GM18868 (cell line): ENCODE measurements at regions not wholly inside any gene's neighbourhood (a gene's known extent, or its start where the extent isn't known, plus 50 kb on each side); places are given as distances from the start of the nearest gene placed in this dataset.
A peak's percentile ranks its signal among the peaks of the same experiment; 100 is the strongest.

Experiments used
- ATAC-seq: cut with Tn5 transposase; IDR thresholded peaks from one replicate; pipeline ENCODE4 v1.9.1; 2021; ENCODE audit warnings: mild to moderate bottlenecking, moderate library complexity; ENCODE audit not compliant: unreplicated experiment

DNA sequence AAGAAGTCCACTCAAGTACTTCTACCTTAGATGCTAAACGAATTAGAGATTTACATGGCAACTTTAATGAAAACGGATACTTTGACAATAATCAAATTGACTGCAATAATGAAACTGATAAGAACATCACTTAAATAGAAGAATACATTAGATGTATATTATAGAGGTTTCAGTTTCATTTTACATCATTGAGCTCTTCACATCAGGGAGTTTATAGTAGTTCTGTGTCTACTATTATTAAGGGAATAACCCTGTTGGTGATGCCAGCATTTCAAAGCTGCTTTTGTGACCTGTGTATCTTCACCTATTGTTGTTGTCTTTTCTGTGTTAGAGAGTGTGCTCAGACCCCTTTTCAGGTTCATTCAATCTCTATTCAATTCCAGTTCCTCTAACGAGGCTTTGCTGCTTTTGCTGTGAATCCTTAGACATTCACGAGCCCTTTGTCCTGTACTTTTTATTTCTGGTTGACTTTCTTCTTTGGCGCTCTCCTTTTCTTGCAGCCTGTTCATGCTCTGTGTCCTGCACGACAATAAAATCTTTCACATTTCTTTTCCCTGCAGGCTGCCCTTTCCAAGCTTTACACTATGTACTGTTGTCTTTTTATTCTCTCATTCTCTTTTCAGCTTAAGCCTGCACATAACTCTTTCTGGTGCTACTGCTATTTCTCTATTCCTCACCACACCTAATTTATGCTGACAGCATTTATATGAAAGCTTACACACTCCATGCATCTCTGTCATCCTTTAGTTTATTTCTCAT lies 232.1 kb downstream of the CPE start:
- ATAC-seq: peak; percentile 58

DNA sequence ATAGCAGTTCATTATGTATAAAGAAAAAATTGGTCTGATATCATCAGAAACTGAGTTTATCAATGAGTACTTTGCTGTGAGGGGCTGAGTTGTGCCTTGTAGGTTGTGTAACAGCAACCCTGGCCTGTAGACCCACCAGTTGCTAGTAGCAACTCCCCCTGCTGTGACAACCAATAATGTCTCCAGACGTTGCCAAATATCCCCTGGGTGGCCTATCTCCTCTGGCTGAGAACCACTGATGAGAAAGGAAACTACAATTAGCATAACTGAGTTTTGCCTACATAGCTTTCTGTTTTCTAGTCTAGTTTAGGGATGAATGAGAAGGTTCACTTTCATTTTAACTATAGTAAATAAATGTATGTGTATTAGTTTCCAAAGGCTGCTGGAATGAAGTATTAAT lies 234.1 kb downstream of the CPE start:
- ATAC-seq: peak; percentile 75

DNA sequence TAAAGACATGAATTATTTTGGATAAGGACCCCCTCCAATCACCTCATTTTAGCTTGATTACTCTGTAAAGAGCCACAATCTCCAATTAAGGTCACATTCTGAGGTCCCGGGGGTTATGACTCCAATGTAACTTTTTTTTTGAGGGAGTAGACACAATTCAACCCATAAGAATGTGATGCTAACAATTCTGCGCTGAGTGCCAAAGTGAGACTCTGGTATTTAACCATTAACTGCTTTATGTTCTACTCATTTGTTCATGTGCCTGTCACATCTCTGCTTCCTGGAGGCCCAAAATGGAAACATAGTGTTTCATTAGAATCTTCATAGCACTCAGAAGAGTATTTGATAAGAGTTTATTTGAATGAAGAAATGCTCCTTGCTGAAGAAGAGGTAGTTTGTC lies 234.8 kb downstream of the CPE start:
- no peak for ATAC-seq

DNA sequence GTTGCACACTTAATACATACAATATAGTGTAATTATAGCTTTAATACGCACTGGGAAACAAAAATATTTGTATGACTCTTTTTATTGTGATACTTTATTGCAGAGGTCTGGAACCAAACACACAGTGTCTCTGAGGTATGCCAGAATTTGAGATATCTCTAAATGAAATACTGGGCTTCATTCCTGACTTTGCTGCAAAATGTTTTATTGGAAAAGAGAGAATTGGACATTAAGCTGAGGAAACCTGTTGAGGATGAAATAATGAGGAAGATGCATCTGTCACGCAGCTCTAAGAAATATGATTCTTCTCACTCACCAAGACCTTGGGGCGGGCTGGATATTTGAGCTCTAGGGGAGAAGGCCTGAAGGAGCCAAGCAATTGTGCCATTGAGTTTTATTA lies 242.1 kb downstream of the CPE start:
- no peak for ATAC-seq

DNA sequence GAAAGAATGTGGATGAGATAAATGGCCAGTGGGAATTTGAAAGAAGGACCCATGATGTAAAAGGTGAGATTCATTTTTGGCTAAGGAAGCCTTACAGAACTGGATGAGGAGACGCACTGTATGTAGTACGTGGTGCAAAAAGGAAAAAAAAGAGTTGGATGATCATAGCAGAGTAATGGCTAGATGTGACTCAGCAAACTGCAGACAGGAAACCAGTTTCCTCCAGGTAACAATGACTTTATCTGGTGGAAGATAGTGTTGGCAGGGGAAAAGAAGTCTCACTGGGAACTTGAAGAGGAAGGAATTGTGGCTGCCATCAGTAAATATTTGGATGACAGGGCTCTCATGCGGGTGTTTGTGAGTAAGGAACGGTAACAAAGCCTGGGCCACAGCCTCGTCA lies 243.2 kb downstream of the CPE start:
- ATAC-seq: no peak

DNA sequence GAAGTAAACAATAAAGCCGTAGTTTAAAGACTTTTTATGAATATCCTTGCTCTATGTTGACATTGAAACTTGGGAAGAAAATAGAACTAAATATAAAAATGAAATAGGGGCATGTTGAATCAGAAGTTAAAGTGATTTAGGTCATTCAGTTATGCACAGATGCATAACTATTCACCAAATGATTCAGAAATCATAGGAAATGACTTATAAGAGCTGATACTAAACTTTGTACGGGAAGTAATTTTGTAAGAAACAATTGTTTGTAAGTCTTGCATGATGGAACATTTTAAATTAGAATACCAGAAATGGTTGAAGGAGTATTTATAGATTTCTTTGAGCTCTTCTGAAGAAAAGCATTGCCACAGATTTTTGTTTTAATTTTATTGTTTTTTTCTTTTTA lies 246.5 kb downstream of the CPE start:
- no peak for ATAC-seq

DNA sequence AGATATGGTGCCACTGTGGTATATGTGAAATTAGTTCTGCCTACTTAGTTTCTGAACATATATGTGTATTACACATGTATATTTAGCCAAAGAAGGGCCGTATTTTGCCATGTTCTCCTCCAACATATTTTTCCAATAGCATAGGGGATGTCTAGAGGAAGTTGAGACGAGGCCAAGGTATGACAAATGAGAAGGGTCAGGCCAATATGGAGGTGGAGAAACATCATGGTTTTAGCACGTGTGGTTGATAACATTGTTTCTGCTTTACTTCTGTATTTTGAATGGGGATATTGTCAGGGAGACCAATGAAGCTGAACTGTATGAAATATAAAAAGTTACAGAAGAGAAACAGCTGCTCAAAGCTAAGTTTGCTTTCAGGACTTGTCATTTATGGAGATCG lies 246.7 kb upstream of the TLL1 start:
- ATAC-seq: no peak

DNA sequence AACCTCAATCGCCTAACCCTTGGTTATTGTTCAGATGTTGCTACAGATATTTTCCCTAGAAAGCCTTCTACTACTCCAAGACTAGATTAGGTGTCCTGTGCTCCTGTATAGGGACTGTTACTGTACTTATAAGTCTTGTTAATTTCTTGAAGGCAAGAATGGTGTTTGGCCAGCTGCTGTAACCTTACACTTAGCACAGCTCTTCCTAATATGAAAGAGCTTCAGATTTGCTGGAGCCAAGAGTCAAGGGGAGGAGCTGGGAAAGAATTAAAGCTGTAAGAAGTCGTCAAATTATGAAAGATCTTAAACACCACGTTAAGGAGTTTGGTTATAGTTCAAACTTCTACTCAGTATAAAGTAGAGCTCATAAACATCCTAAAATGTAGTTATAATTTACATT lies 245.9 kb upstream of the TLL1 start:
- no peak for ATAC-seq

DNA sequence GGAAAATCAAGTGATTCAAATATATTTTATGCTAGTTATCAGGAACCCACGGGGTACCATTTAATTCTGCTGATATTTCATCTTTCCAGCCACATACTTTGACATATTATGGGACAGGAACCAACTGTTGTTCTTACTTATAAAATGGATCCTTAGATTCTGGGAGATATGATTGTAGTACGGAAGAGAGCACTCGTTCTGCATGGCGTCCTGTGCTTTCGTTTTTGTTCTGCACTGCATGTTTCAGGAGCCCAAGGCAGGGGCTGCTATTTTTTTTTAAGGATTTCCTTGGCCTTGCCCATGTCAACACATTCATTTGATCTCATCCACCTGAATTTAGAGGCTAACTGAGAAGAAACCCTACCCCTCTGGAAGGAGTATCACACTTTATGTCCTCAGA lies 245.5 kb upstream of the TLL1 start:
- no peak for ATAC-seq

DNA sequence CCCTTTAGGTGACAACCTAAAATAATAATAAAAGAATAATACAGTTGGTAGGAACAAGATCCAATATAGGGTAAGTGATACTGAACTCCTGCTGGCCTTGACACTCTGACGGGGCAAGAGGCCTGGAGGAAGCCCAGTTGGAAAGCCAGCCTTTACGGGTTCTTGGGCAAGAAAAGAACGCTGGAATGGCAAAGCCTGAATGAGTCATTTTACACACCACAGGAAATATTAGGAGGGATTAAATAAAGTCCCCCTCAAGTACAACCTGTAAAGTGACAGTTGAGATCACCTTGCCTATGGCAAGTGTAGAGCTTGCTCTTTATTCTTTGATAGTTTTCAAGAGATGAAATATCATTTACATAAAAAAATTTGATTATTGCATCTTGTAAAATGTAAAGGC lies 244.5 kb upstream of the TLL1 start:
- no peak for ATAC-seq

DNA sequence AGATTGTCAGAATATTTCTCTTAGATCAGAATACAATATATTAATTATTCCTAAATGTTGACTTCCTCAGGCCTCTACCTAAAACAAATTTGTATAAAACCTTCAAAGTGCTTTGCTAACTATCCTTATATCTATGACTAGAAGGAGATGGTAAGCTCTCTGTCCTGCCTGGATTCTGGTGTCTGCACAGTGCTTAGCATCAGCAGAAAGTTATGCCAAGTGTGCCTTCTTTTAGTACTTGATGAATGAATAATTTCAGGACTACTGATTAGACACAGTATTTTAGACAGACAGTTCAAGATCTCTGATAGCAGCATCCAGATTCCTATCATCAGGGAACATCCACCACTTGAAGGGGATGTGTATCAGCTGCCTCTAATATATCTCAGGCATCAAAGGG lies 242.4 kb upstream of the TLL1 start:
- no peak for ATAC-seq

DNA sequence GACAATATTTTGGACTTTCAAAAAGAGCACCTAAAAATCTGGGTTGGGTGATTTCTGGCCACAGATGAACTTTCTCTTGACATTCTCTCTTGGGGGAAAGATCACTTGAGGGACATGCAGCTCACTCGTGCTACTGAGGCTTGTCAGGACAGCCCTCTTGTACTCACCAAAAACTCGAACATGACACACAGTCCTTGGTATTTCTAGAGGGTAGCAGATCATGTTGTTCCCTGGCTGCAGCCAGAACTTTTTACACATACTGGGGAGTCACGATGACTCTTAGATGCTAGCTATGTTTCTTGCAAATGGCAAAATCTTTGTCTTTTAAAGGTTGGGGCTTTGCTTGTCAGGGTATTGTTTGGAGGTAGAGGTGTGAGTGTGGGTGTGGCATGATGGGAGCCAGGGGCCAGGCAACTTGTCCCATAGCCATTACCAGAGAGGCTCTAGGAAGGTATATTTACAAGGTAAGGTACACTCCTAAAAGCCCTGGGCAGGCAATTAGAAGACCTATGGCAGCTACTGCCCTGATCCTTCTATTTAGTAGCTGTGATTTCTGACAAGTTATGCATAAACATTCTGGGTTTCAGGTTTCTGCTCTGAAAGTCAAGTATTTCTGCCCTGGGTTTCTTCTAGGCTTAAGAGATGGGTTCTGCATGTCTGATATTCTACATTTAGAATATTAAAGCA lies 241.7 kb upstream of the TLL1 start:
- ATAC-seq: no peak

DNA sequence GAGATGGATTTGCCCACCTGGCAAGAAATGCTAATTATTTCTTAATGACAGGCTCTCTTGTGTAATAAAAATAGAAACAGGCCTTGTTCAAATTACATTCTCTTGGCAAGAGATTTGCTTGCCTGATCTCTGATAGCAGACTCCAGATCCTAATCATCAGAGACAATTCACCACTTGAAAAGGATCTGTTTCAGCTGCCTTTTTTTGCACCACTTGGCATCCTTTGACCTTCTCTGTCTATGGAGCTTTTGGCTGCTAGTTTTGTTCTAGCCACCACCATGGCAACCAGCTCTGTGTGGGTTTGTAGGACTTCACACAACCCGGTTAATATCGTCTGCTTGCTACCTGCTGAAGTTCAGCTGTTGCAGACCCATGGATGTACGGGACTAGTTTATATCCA lies 241.1 kb upstream of the TLL1 start:
- no peak for ATAC-seq

DNA sequence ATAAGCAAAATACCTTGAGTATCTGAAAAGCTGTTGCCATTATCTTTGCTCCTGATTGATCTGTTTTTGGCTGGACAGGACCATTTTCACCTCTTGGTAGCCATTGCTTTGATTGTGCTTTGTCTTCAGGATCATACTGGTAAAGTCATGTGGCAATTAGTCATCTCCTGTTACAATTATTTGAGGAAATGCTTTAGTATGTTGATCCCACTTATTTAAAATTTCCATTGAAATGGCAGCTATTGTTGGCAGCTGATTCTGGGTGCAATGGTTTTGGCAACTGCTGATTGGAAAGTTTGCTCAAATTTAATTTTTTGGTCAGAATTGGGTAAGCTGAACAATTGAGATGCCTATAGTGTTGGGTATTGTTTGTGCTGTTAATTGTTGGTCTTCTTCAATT lies 238.3 kb upstream of the TLL1 start:
- no peak for ATAC-seq

DNA sequence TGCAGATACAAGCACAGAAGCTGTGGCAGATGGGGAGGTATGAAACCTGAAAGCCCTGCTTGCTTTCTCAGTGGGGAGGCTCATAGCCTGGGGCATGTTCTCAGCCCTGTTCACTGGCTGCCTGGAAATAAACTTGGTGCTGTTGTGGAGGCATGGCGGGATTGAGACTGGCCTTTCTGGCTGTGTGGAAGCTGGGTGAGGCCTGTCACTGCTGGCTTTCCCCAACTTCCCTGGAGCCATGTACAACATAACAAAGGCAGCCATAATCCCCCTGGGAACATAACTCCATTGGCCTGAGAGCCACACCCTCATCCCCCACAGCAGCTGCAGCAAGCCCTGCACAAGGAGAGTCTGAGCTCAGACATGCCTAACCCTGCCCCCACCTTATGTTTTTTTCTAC lies 237.7 kb upstream of the TLL1 start:
- no peak for ATAC-seq

DNA sequence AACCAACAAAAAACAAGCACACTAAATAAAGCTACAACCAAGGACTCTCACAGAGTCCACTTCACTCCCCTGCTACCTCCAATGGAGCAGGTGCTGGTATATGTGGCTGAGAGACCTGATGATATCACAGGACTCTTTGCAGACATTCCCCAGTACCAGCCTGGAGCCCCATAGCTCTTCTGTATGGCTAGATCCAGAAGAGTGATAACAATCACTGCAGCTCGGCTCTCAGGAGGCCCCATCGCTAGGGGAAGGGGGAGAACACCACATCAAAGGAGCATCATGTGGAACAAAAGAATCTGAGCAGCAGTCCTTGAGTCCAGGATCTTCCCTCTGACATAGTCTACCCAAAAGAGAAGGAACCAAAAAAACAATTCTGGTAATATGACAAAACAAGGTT lies 237.1 kb upstream of the TLL1 start:
- ATAC-seq: no peak

DNA sequence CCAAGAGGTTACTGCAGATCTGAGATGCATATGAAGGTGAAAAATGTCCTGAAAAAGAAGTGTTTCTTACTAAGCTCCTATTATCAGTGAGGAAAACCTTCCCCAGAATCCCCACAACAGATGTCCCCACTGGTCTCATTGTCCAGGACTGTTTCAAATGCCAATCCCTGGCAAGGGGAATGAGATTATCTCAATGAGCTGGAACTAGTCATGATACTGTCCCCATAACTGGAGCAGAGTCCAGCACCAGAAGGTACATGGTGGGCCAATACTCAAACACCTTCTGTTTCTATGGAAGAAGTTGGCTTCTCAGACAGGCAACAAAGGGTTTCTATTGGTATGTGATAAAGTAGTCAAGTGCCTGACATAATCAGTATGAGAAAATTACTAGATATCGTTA lies 221.1 kb upstream of the TLL1 start:
- ATAC-seq: no peak

DNA sequence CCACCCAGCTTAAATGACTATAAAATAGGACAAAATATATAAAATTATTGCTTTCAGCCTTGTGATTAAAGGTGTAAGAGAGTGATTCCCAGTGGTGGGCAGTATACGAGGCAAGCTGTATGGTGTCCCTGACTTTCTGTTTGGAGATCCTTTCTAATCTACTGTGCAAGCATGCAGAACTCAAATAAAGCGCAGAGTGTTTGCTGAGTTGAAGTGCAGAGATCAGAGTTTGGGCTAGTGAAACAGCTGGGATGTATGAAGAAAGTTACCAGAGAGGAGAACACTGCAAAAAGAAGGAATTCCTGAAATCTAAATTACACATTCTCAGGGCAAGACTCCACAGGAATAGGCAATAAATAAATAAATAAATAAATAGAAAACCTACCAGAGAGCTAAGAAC lies 218.5 kb upstream of the TLL1 start:
- ATAC-seq: no peak

DNA sequence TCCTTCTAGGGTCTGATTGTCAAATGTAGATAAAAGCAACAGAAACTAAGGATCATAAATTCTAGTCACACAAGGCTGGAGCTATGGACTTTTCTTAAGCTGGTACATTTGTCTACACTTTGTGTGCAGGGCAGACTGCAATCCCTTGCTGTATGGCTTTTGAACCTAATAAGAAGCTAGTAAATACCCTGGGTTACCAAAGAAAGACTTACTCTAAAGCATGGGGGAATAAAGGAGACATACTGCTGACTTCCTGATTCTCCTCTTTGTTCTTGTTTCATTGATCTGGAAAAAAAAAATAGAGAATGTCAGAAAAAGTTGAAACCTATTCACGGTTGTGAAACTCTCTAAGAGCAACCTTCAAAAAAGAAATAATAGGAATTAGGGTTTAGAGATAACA lies 216.6 kb upstream of the TLL1 start:
- ATAC-seq: no peak

DNA sequence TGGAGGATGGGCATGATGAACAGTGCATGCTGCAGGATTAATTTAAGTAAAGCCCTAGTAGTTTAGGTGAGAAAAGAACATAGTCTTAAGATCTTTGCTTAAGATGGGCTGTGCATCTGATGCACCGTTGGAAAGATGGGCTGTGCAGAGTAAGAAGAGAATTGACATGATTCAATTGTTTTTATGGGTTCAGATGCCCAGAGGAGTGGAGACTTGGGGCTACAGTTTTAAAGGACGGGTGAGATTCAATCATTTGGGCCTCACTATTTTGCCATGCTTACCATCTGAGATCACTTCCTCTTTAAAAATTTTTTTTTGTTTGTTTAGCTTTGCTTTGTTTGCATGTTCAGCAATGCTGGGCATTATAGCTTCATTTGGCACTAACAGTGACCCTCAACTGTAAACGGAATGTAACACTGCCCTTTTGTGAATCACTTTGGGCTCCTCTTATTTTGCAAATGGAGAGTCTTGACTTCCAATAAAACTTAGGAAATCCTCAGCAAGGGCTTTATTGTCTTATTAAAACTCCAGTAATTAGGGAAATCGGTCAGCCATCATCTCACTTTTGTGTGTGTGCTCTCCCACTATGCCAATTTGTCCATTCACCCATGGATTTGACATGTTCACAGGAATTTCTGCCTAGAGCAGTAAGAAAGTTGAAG lies 216.1 kb upstream of the TLL1 start:
- ATAC-seq: no peak

DNA sequence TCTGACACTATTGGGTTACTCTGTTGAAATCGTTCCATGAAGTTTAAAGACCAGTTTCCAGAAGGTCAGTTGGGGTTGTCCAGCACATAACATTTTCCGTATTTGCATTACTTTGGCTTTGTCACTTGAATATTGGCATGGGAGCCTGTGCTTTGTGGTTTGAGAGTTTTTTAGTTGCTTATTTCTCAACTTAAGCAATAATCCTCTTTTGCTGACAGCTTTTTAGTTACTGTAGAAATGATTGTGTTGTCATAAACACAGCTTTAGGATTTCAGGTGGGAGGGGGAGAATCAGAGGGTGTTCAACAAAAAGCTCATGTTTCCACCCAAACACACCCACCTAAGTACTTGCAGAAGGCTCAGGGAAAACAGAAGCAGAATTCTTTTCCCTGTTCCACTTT lies 210.7 kb upstream of the TLL1 start:
- no peak for ATAC-seq

DNA sequence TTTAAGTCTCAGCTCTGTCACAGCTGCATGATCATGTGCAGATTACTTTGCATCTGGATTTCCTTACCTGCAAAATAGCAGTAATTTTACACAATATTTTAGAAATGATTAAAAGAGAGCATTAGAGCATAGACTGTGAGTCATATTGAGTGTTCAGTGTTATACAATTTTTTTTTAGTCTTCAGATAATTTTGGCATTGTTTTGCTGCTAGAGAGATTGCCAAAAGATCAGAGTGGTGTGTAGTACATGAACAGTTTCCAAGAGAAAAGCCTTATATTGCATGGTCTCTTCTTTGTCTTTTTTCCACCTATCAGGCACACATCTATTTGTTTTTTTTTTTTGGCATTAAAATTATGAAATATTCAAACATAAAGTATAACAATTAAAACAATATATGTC lies 209.6 kb upstream of the TLL1 start:
- no peak for ATAC-seq
